ENCODE measurements at regions not wholly inside any gene's neighbourhood (a gene's known extent, or its start where the extent isn't known, plus 50 kb on each side); places are given as distances from the start of the nearest gene placed in this dataset.

DNA sequence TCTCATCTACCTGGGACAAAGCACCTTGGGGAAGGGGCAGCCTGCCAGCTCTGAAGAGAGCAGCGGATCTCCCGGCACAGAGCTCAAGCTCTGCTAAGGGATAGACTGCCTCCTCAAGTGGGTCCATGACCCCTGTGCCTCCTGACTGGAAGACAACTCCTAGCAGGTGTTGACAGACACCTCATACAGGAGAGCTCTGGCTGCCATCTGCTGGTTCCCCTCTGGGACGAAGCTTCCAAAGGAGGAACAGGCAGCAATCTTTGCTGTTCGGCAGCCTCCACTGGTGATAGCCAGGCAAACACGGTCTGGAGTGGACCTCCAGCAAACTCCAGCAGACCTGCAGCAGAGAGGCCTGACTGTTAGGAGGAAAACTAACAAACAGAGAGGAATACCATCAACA is 549.9 kb upstream of the LRATD1 start:
- TF ChIP-seq POLR2A (IDR thresholded peaks at IDR 0.05) (no peak), EP300 (IDR thresholded peaks at IDR 0.05; ENCODE audit: low read depth) (no peak)
